ENCODE measurements at regions not wholly inside any gene's neighbourhood (a gene's known extent, or its start where the extent isn't known, plus 50 kb on each side); places are given as distances from the start of the nearest gene placed in this dataset.

DNA sequence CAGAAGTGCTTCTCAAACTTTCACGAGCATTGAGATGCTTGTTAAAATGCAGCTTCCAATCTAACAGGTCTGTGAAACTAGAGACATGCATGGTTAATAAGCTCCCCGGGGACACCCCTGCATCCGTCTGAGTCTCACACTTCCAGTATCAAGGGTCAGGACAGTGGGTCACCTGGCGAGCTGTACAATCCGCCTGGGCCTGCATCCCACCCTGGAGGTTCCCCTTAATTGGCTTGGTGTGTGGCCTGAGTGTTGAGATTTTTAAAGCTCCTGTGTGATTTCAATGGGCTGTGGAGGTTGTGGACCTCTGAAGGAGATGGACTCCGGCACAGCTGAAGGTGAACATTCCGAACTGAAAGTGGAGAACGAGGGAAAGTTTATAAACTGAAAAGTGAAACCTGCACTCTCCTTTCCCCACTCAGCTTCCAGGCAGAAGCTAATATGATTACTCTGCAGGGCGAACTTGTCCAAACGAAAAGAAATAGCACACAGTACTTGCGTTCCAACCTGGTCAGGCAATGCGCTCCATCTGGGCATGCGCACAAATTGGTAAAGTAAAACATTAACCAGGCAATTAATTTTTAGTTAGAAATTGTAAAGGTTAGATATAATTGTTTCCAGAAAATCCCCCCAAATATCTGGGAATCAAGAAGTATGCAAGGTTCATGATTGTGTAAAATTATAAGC, 191.7 kb upstream of the ALKAL2 start:
- no peak for DNase-seq (ENCODE audit: low read depth)

GRCh38 chr2:479031-479430, 191.1 kb upstream of the ALKAL2 start:
- DNase-seq (ENCODE audit: low read depth), result no peak

DNA sequence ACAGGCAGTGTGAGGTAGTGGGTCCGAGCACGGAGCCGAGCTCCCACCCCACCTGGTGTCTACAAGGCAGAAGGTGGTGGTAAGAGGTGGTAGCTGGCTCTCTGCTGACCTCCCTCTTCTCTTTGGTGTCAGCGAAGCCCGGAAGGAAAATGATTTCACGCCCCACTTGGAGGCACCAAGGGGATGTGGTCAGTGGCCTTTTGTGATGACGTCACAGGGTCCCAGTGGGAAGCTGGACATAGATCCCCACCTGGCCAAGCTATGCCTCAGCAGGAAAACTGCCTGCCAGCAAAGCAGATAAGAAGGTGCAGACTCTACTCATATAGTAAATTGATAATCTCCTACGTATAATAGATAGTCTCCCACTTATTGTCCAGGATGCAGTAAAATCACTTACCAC, 183.7 kb upstream of the ALKAL2 start:
- no peak for DNase-seq (ENCODE audit: low read depth)

DNA sequence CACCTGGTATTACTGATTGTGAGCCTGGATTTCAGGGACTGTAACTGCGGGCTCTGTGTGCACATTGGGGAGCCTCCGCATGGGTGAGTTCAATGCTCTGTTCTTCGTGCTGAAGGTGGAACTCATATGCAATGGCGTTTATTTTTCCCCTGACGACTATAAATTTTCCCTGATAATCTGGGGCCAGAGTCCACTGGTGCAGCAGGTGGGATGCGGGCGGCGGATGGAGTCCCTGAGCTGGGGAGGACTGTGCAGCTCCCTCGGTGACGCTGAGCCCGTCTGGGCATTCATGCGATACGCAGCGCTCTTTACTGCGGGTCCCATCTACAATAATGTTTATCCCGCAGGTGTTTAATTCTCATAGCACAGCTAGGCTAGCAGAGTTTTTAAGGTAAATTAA, 181.6 kb upstream of the ALKAL2 start:
- DNase-seq (ENCODE audit: low read depth), result no peak

DNA sequence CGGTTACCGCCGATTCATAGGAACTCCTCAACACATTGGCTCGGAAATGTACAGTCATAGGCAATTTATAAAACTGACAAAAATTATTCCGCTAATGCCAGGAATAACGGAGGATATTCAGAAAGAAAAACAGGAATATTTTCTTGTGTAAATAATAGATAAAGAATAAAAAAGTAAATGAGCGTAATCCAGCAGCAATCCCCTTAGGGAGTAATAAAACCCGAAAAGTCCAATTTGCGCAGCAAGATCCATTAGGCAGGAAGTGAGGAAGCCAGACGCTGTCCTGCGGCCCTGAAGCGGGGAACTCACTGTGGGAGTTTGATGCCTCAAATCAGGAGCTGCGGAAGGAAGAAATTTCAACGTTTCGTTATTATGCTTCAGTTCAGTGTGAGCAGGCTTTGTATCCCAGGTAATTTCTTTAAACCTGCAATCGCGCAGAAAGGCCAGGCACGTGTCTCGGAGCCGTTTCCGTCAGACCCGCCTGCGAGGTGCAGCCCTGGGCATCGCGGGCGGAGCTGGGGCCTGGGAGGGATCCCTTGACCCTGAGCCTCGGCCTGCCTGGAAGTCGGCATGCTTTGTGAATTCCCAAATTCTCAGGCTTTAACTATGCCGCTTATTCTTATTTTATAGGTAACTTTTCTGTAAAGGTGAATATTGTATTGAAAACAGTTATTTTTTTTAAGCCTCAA, 180.9 kb upstream of the ALKAL2 start:
- no peak for DNase-seq (ENCODE audit: low read depth)

GRCh38 chr2:467892-468647, 180.2 kb upstream of the ALKAL2 start:
- no peak for DNase-seq (ENCODE audit: low read depth)

- DNase-seq (ENCODE audit: low read depth), result no peak
These were observed 179.6 kb upstream of the ALKAL2 start for GRCh38 chr2:467543-467891.

DNA sequence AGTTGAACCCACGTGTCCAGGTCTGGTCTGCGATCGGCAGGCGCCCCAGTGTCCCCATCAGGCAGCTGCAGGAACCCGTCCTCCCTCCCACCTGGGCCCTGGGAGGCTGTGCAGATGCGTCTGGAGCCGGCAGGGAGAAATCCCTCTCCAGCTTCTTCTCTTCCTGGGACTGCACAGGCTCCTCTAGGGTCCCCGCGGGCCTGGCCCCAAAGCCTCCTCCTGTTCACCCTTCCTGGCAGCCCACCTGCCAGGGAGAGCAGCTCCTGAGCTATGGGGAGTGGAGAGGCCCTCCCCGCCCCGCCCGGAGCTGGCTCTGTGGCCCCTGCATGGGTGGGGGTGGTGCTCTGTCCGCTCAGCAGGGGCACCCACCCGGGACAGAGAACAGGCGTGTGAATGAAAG, 179.2 kb upstream of the ALKAL2 start:
- DNase-seq (ENCODE audit: low read depth), result no peak

DNA sequence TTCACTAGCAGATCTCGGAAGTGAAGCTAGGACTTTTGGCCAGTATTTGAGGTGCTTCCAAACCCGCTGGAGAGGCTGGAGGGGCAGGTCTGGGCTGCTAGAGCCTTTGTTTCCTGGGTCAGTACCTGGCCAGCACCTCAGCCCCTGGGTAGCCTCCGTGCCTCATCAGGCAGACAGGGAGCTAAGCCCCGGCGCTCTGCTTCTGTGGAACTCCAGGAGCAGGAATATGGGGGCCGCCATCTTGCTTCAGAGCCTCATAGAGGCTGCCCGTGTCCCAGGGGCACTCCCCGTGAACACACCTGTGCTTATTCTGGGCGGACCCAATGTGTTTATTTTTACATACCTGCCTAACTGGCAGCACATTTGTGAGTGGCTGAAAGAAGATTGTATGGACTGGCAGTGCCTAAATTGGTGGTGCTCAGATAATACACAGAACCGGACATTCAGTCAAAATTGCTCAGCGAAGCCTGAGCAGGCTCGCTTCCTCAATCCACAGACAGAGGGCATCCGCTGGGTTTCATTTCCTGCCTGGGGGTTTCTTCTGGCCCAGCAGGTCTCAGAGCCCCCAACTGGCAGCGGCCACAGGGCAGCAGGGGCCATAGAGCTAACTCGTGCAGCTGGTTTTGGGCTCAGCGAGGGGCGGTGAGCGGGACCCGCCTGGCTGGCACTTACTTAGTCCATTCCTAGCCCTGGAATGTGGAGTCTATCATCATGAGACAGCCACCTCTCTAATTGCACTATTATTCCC, 176.8 kb upstream of the ALKAL2 start:
- DNase-seq (ENCODE audit: low read depth), result no peak

DNA sequence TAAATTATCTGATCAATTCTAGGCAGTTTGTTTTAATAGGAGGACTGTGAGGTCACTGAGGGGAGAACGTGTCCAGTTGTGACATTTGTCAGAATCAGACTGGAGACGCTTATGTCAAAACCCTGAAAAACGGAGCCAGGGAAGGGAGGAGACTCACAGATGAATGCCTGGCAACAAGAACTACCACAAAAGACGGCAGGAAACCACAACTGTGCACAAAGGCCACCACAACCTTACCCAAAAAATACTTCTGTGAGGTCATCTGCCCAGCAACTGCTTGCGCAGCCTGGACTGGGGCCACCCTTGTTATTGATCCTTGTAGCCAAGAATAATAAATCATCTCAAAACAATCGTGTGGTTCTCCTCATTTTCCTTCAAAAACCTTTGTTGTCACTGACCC, 173.0 kb upstream of the ALKAL2 start:
- DNase-seq (ENCODE audit: low read depth), result peak; percentile 19

- no peak for DNase-seq (ENCODE audit: low read depth)
These were observed 172.0 kb upstream of the ALKAL2 start for GRCh38 chr2:459931-460330.

DNA sequence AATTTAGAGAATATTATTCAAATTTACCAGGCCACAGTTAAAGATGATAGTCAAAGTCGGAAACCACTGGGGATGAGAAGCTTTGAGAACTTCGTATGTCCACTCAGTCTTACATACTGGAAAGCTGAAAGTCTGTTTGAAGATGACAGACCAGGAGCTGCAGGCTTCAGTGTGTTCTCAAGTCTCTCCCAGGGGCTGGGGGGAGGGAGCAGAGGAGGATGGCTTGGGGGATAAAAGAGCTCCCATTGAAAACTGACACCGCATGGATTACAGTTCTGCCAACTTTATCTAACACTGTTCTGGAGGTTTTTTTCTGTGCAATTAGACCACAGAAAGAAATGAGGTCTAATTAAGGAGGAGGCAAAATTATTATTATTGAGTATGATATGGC, 170.5 kb upstream of the ALKAL2 start:
- DNase-seq (ENCODE audit: low read depth), result no peak

DNA sequence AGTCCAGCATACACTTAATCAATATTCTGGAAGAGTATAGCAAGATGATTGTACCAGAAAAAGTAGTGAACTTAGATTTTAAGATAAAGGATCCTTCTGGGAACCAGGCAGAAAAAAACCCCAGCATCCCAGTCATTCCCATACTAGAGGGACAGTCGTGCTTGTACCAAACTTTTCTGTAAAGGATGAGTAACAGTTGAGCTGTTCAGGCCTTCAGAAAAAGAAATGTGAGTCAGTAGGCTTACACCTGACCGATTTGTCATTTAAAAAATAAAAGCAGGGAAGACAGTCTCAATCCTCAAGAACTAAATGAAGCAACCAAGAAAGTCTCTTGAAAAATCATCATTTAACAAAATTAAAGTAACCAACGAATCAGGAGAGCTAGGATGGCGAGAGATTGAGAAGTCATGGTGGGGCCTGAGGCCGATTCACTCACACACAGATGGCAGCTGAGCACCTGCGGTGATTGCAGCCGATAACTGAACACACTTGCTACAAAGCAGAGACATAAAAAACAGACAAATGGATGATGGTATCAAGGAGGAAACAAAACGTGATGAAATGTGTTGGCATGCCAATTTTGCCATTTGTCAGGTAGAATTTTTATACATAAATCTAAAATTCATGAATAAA, 170.0 kb upstream of the ALKAL2 start:
- no peak for DNase-seq (ENCODE audit: low read depth)

DNA sequence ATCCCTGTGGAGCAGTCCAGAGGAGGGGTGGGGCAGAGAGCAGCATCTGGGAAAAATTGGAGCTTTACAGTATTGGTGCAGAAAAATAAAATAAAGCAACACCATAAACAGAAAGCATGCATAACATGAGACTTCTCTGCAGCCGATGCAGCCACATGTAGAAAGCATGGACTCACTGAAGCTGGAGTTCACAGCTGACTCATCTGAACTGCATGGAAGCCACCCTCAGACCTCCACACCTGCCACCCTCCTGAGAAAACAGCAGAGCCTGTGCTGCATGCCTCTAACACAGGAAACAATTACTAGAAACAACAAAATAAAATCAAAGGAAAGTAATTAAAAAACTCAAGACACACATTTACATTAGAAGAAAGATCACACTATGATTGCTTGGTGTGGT, 169.4 kb upstream of the ALKAL2 start:
- no peak for DNase-seq (ENCODE audit: low read depth)

- DNase-seq (ENCODE audit: low read depth), result no peak
These were observed 168.0 kb upstream of the ALKAL2 start for GRCh38 chr2:455913-456312.

DNA sequence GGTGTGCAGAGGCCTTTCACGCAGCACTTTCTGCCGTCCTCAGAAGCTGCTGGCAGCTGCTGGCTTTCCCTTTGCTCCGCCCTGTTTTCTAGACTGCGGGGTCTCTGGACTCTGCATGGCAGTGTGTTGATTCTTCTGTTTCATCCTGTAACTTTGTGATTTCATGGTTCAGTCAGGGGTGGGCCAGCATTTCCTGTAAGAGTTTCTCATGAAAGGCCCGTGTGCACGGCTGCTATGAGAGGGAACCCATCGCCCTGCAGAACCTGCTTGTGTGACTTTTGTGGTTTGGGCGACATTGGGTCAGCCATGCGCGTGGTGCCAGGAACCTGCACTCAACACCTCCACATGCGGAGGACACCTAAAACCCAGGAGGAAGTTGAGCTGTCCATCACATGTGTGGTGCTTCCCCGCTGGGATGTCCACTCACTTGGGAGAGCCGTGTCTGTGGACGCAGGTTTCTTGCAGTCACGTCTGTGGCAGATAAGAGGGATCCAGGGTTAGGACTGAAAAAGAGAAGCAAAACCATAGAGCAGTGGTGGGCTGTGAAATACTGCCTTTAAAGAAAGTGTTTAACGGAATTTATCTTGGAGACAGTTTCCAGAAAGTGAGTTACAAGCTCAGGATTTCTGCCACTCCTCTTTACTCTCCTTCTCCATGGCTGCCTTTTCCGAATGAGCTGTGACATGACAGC, 167.3 kb upstream of the ALKAL2 start:
- DNase-seq (ENCODE audit: low read depth), result no peak

GRCh38 chr2:453132-453531, 165.2 kb upstream of the ALKAL2 start:
- DNase-seq (ENCODE audit: low read depth), result no peak

- DNase-seq (ENCODE audit: low read depth), result no peak
These were observed 163.6 kb upstream of the ALKAL2 start for GRCh38 chr2:451495-451894.

DNA sequence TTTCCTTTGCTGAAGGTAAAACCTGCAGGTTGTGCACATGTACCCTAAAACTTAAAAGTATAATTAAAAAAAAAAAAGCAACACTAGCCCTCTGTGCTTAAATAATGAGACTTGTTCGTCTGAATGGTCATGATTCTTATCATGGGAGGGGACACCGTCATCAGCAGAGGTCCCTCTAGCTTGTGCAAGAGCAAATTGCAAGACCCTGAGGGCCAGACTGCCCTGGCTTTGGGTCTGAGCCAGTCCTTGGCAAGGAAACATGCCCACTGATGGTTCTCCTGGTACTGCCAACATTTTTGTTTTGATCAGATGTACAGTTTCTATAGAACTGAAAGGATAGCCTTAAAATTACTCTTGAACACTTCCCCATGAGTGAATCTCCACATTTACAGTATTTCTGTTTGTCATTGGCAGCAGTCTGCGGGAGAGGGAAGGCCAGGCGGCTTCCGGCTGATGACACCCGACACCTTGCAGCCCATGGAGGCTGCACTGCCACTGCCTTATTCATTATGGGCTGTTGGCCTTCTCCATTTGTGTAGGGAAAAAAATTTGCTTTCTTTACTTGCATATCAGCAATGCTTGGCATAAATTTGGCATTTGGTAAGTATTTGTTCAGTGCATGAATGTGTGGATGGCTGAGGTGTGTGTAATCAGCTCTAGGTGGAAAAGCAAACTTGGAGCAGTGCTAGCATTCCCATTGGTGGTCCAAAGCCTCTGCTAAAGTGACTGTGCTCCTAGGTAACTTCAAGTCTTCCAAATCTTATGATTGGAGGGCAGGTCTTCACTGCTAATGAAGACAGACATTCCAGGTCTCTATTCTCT, 161.6 kb upstream of the ALKAL2 start:
- no peak for DNase-seq (ENCODE audit: low read depth)

GRCh38 chr2:447902-448665, 160.2 kb upstream of the ALKAL2 start:
- DNase-seq (ENCODE audit: low read depth), result no peak

Data from T follicular helper cell (primary cell).